Hematopoietic multipotent progenitor cell treated with erythropoietin and hydrocortisone succinate and interleukin-3 and kit ligand, for 6 days (in vitro differentiated cells): ENCODE measurements at regions not wholly inside any gene's neighbourhood (a gene's known extent, or its start where the extent isn't known, plus 50 kb on each side); places are given as distances from the start of the nearest gene placed in this dataset.
"Not testable (repeated sequence)": the region's sequence is repeated elsewhere in the genome, so short reads cannot be mapped to it uniquely, and the experiment has no call there.

Experiments used
- DNase-seq: peaks from one replicate; pipeline ENCODE4 v3.0.0-alpha.2; 2015

- no peak for DNase-seq
Measured at GRCh38 chr5:102617191-102618187, 118.7 kb upstream of the SLCO6A1 start.

GRCh38 chr5:102622262-102622661 is 123.5 kb upstream of the SLCO6A1 start:
- DNase-seq = no peak

- no peak for DNase-seq
Measured at GRCh38 chr5:102623329-102624065, 124.7 kb upstream of the SLCO6A1 start.

GRCh38 chr5:102624405-102624804 is 125.6 kb upstream of the SLCO6A1 start:
- no peak for DNase-seq

- DNase-seq = no peak
Measured at GRCh38 chr5:102625468-102625867, 126.7 kb upstream of the SLCO6A1 start.

GRCh38 chr5:102625928-102626327 is 127.1 kb upstream of the SLCO6A1 start:
- DNase-seq = no peak

GRCh38 chr5:102627315-102627714 is 127.8 kb upstream of the PAM start:
- no peak for DNase-seq

GRCh38 chr5:102628441-102629175 is 126.5 kb upstream of the PAM start:
- no peak for DNase-seq

GRCh38 chr5:102629827-102630605 is 125.1 kb upstream of the PAM start:
- no peak for DNase-seq

GRCh38 chr5:102635399-102635798 is 119.7 kb upstream of the PAM start:
- DNase-seq = not testable (repeated sequence)

- DNase-seq = no peak
Measured at GRCh38 chr5:102638316-102638715, 116.8 kb upstream of the PAM start.

GRCh38 chr5:102638912-102639652 is 116.0 kb upstream of the PAM start:
- no peak for DNase-seq

- no peak for DNase-seq
Measured at GRCh38 chr5:102649731-102650130, 105.4 kb upstream of the PAM start.

- DNase-seq = no peak
Measured at GRCh38 chr5:102651466-102651865, 103.6 kb upstream of the PAM start.

GRCh38 chr5:102654559-102655349 is 100.4 kb upstream of the PAM start:
- no peak for DNase-seq

- DNase-seq = no peak
Measured at GRCh38 chr5:102659151-102659550, 96.0 kb upstream of the PAM start.

GRCh38 chr5:102660111-102660510 is 95.0 kb upstream of the PAM start:
- DNase-seq = no peak

GRCh38 chr5:102663749-102664530 is 91.2 kb upstream of the PAM start:
- no peak for DNase-seq

GRCh38 chr5:102664616-102665335 is 90.3 kb upstream of the PAM start:
- DNase-seq = no peak
